Ishikawa (cell line): ENCODE measurements at regions not wholly inside any gene's neighbourhood (a gene's known extent, or its start where the extent isn't known, plus 50 kb on each side); places are given as distances from the start of the nearest gene placed in this dataset.

Experiments used
- CEBPB ChIP-seq: IDR thresholded peaks from 2 replicates; pipeline ENCODE4 v1.6.1; 2012
- EGR1 ChIP-seq: IDR thresholded peaks from 2 replicates; pipeline ENCODE4 v1.6.1; 2012
- EP300 ChIP-seq: IDR thresholded peaks from 2 replicates; pipeline ENCODE4 v1.6.1; 2012; ENCODE audit warnings: borderline replicate concordance
- FOXM1 ChIP-seq: IDR thresholded peaks from 2 replicates; pipeline ENCODE4 v1.6.1; 2012; ENCODE audit warnings: low read depth, borderline replicate concordance
- NFIC ChIP-seq: IDR thresholded peaks from 2 replicates; pipeline ENCODE4 v1.6.1; 2012
- RAD21 ChIP-seq: IDR thresholded peaks from 2 replicates; pipeline ENCODE4 v1.6.1; 2012; ENCODE audit warnings: low read depth
- TAF1 ChIP-seq: IDR thresholded peaks from 2 replicates; pipeline ENCODE4 v1.6.1; 2012; ENCODE audit warnings: low read depth, mild to moderate bottlenecking
- TCF12 ChIP-seq: IDR thresholded peaks from 2 replicates; pipeline ENCODE4 v1.6.1; 2012; ENCODE audit warnings: low read depth
- TEAD4 ChIP-seq: IDR thresholded peaks from 2 replicates; pipeline ENCODE4 v1.6.1; 2012
- YY1 ChIP-seq: IDR thresholded peaks from 2 replicates; pipeline ENCODE4 v1.6.1; 2012; ENCODE audit warnings: low read depth
- ZBTB7A ChIP-seq: IDR thresholded peaks from 2 replicates; pipeline ENCODE4 v1.6.1; 2012; ENCODE audit warnings: low read depth
- TF ChIP-seq, protein P1 (sequence below): IDR thresholded peaks from 2 replicates; pipeline ENCODE4 v1.6.1; 2012; ENCODE audit warnings: low read depth, mild to moderate bottlenecking
- TF ChIP-seq, protein P2 (sequence below): IDR thresholded peaks from 2 replicates; pipeline ENCODE4 v1.6.1; 2012
- TF ChIP-seq, protein P3 (sequence below): IDR thresholded peaks from 2 replicates; pipeline ENCODE4 v1.6.1; 2012

DNA sequence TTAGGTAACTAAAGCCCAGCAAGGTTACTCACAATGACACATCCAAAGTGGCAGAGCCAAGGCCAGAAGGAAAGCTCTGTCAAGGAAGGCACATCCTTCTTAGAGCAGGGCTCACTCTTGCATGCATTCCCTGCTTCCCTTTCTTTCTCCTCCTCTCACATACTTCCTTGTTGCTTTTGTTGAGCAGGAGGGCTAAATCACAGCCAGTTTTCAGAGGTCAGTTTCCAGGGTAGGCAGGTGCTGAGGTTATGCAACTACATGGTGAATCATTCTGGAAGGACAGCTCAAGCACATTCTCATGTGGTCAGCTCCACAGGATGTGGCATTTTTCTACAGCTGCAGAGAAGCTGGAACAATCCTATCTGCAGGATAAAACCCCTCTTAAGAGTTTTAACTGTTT is 275.6 kb downstream of the ZNF621 start:
- 0 out of 2 replicates have a peak, but pooled peaks have one; percentile 46 for TF ChIP-seq CEBPB
- TF ChIP-seq FOXM1: no peak
- TF ChIP-seq TAF1: no peak
- TF ChIP-seq RAD21: no peak

DNA sequence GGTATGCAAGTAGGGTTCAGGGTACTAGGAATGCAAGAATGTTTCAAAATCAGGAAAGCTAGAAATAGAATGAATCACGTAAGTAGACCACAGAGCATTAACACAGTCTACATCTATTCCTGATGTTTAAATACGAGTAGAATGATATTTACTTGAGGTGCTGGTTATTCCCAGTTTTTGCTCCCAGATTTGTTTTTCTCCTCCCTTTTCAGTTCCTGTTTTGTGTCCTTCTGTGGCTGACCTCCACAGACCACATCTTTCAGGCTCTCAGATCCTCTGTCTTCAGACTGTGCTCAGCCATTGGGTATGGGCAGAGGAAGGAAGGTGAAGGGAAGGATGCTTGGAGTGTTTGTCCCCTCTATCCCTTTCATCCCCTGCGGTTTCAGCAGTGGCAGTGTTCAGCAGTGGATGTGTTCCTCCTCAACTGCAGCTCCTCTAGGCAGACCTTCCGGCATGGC is 276.6 kb downstream of the ZNF621 start:
- no peak for TF ChIP-seq RAD21

DNA sequence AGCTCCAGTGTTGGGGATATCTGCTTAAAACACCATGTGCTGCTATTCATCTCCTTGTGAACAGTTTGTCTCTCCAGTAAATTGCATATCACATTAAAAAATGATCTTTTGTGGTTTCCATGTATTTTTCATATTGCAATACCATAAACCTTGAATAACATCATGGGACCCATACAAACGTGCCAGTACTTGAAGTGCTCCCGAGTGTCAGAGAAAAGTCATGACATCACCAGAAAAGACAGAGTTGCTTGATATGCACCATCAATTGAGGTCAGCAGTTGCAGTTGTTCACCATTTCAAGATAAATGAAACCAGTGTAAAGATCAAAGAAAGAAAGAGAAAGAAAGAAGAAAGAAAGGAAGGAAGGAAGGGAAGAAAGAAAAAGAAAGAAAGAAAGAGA is 278.6 kb downstream of the ZNF621 start:
- TF ChIP-seq TAF1 (no peak), TEAD4 (no peak), CEBPB (no peak), NFIC (no peak), EP300 (no peak), RAD21 (no peak), EGR1 (no peak), FOXM1 (no peak), TCF12 (no peak)
- TF ChIP-seq, protein P1, sequence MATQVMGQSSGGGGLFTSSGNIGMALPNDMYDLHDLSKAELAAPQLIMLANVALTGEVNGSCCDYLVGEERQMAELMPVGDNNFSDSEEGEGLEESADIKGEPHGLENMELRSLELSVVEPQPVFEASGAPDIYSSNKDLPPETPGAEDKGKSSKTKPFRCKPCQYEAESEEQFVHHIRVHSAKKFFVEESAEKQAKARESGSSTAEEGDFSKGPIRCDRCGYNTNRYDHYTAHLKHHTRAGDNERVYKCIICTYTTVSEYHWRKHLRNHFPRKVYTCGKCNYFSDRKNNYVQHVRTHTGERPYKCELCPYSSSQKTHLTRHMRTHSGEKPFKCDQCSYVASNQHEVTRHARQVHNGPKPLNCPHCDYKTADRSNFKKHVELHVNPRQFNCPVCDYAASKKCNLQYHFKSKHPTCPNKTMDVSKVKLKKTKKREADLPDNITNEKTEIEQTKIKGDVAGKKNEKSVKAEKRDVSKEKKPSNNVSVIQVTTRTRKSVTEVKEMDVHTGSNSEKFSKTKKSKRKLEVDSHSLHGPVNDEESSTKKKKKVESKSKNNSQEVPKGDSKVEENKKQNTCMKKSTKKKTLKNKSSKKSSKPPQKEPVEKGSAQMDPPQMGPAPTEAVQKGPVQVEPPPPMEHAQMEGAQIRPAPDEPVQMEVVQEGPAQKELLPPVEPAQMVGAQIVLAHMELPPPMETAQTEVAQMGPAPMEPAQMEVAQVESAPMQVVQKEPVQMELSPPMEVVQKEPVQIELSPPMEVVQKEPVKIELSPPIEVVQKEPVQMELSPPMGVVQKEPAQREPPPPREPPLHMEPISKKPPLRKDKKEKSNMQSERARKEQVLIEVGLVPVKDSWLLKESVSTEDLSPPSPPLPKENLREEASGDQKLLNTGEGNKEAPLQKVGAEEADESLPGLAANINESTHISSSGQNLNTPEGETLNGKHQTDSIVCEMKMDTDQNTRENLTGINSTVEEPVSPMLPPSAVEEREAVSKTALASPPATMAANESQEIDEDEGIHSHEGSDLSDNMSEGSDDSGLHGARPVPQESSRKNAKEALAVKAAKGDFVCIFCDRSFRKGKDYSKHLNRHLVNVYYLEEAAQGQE: no peak
- TF ChIP-seq, protein P2, sequence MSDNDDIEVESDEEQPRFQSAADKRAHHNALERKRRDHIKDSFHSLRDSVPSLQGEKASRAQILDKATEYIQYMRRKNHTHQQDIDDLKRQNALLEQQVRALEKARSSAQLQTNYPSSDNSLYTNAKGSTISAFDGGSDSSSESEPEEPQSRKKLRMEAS: no peak
- TF ChIP-seq, protein P3, sequence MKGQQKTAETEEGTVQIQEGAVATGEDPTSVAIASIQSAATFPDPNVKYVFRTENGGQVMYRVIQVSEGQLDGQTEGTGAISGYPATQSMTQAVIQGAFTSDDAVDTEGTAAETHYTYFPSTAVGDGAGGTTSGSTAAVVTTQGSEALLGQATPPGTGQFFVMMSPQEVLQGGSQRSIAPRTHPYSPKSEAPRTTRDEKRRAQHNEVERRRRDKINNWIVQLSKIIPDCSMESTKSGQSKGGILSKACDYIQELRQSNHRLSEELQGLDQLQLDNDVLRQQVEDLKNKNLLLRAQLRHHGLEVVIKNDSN: no peak

DNA sequence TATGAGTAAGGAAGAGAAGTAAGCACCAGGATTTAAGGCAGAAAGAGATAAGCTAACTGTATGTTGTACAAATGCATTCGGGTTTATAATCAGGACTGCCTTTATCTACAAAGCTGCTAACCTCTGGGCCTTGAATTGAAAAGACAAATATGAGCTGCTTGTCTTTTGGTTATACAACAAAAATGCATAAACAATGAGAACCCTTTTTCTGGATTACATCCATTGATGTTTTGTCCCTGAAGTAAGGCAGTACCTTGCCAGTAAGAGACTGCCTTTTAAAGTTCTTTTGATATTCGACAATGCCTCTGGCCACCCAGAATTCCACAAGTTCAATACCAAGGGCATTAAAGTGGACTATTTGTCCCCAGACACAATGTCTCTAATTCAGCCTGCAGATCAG is 280.7 kb downstream of the ZNF621 start:
- TF ChIP-seq RAD21: no peak
- TF ChIP-seq TCF12: no peak
- TF ChIP-seq TEAD4: no peak
- no peak for TF ChIP-seq CEBPB
- TF ChIP-seq TAF1: no peak
- TF ChIP-seq EGR1: no peak
- TF ChIP-seq, protein P2: no peak
- TF ChIP-seq YY1: no peak
- TF ChIP-seq NFIC: no peak

DNA sequence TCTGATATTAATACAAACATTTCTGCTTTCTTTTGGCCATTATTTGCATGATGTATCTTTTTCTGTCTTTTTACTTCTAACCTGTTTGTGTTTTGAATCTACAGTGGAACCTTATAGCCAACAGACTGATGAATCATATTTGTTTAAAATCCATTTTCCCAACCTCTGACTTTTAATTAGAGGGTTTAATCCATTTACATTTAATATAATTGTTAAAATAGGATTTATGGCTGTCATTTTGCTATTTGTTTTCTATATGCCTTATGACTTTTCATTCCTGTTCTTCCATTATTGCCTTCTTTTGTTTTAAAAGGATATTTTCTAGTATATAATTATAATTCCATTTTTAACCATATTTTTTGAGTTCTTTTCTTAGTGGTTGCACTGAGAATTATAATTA is 286.1 kb downstream of the ZNF621 start:
- no peak for TF ChIP-seq TEAD4

DNA sequence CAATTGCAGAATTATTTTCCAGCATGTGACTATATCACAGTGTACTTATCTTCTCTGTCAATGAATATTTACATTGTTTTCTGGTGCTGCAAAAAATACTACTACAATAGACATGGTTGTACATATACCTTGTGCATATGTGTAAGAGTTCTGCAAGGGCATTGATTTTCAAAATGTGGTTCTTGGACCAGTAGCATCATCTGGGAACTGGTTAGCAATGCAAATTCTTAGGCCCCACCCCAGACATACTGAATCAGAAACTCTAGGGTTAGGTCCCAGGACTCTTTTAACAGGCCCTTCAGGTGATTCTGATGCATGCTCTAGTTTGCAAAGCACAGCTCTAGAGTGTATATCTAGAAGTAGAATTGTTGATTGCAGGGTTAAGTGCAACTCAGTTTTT is 292.3 kb downstream of the ZNF621 start:
- TF ChIP-seq, protein P2: no peak
- TF ChIP-seq TEAD4: no peak

DNA sequence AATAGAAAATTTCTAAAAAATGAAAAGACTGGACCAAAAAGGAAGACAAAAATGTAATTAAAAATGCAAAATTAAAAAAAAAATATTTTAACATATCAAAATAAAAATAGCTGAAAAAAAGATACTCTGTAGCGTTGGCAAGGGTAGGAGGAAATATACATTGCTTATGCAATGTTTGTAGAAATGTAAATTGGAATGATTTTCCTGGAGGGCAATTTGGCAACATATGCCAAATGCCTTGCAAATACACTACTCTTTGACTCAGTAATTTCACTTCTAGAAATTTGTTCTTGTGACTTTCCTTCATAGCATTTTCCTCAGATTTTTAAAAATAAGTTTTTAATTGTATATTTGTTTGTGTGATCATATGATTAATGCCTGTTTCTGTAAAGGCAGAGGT is 296.6 kb downstream of the ZNF621 start:
- TF ChIP-seq EGR1: no peak
- no peak for TF ChIP-seq TCF12
- TF ChIP-seq, protein P2: no peak
- TF ChIP-seq TEAD4: no peak
- no peak for TF ChIP-seq RAD21
- TF ChIP-seq ZBTB7A: no peak
- TF ChIP-seq, protein P1: no peak
- TF ChIP-seq TAF1: no peak
- TF ChIP-seq EP300: no peak
- TF ChIP-seq YY1: no peak
- TF ChIP-seq CEBPB: no peak
- TF ChIP-seq, protein P3: no peak
- TF ChIP-seq NFIC: no peak
